ENCODE measurements at regions not wholly inside any gene's neighbourhood (a gene's known extent, or its start where the extent isn't known, plus 50 kb on each side); places are given as distances from the start of the nearest gene placed in this dataset.

GRCh38 chr5:12974856-12975255, 969.6 kb downstream of the DNAH5 start:
- TF ChIP-seq POLR2AphosphoS5 (IDR thresholded peaks at IDR 0.05) (no peak), POLR2A (IDR thresholded peaks at IDR 0.05) (no peak)
- TF ChIP-seq, protein P1, sequence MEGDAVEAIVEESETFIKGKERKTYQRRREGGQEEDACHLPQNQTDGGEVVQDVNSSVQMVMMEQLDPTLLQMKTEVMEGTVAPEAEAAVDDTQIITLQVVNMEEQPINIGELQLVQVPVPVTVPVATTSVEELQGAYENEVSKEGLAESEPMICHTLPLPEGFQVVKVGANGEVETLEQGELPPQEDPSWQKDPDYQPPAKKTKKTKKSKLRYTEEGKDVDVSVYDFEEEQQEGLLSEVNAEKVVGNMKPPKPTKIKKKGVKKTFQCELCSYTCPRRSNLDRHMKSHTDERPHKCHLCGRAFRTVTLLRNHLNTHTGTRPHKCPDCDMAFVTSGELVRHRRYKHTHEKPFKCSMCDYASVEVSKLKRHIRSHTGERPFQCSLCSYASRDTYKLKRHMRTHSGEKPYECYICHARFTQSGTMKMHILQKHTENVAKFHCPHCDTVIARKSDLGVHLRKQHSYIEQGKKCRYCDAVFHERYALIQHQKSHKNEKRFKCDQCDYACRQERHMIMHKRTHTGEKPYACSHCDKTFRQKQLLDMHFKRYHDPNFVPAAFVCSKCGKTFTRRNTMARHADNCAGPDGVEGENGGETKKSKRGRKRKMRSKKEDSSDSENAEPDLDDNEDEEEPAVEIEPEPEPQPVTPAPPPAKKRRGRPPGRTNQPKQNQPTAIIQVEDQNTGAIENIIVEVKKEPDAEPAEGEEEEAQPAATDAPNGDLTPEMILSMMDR (IDR thresholded peaks at IDR 0.05 in 8 of 11, conservative IDR thresholded peaks at IDR 0.05 in 3 of 11), result no peak

GRCh38 chr5:12965804-12966203, 978.7 kb downstream of the DNAH5 start:
- no peak for DNase-seq
- Histone ChIP-seq H3K27ac (no peak overlapping the region), H3K27me3 (replicated peaks in 1 of 7) (no peaks in the 10 kb centered on the region), H3K36me3 (no peaks in the 10 kb centered on the region), H3K9me3 (peaks cover 0 to 15% (median 2%) of the 10 kb centered on the region in 8 donors), H3K4me3 (no peak overlapping the region), H3K4me1 (no peaks in the 10 kb centered on the region)
- intact Hi-C loops (cut with DNase I; ENCODE audit: low total_unique reads), result no loop called here
- no peak for TF ChIP-seq POLR2A (IDR thresholded peaks at IDR 0.05)
- TF ChIP-seq POLR2AphosphoS5 (IDR thresholded peaks at IDR 0.05), result no peak
- TF ChIP-seq, protein P1 (IDR thresholded peaks at IDR 0.05 in 8 of 11, conservative IDR thresholded peaks at IDR 0.05 in 3 of 11), result no peak
- 87 to 92% (median 88%) methylated on average over 4 of the region's 4 CpGs for WGBS, 5 donors

More at GRCh38 chr5:12974856-12975255, 969.6 kb downstream of the DNAH5 start:
- no peak for DNase-seq
- H3K27me3 ChIP-seq (replicated peaks in 1 of 7), result no peaks in the 10 kb centered on the region
- peaks cover 0 to 6% (median 0%) of the 10 kb centered on the region in 8 donors for H3K9me3 ChIP-seq
- H3K36me3 ChIP-seq, result no peaks in the 10 kb centered on the region
- H3K27ac ChIP-seq, result no peak overlapping the region
- intact Hi-C loops (cut with DNase I; ENCODE audit: low total_unique reads), result no loop called here
- H3K4me3 ChIP-seq, result no peak overlapping the region
- H3K4me1 ChIP-seq, result no peaks in the 10 kb centered on the region
- WGBS, 5 donors, result 34 to 56% (median 37%) methylated on average over 3 of the region's 3 CpGs

GRCh38 chr5:12959713-12960112, 984.8 kb downstream of the DNAH5 start:
- no peak for DNase-seq
- intact Hi-C loops (cut with DNase I; ENCODE audit: low total_unique reads), result no loop called here
- H3K27ac ChIP-seq, result no peak overlapping the region
- TF ChIP-seq POLR2AphosphoS5 (IDR thresholded peaks at IDR 0.05), result no peak
- TF ChIP-seq, protein P1 (IDR thresholded peaks at IDR 0.05 in 8 of 11, conservative IDR thresholded peaks at IDR 0.05 in 3 of 11), result no peak
- TF ChIP-seq POLR2A (IDR thresholded peaks at IDR 0.05), result no peak
- no peaks in the 10 kb centered on the region for H3K36me3 ChIP-seq
- 69 to 86% (median 81%) methylated on average over 1 of the region's 1 CpG for WGBS, 5 donors
- no peak overlapping the region for H3K4me3 ChIP-seq
- H3K27me3 ChIP-seq (replicated peaks in 1 of 7), result no peaks in the 10 kb centered on the region
- H3K9me3 ChIP-seq, result peaks cover 0 to 5% (median 0%) of the 10 kb centered on the region in 8 donors
- H3K4me1 ChIP-seq, result no peaks in the 10 kb centered on the region

GRCh38 chr5:12952409-12952808, 992.1 kb downstream of the DNAH5 start:
- no peak overlapping the region for H3K4me3 ChIP-seq
- H3K4me1 ChIP-seq, result no peaks in the 10 kb centered on the region
- TF ChIP-seq POLR2AphosphoS5 (IDR thresholded peaks at IDR 0.05), result no peak
- TF ChIP-seq, protein P1 (IDR thresholded peaks at IDR 0.05 in 8 of 11, conservative IDR thresholded peaks at IDR 0.05 in 3 of 11), result no peak
- no peak for TF ChIP-seq POLR2A (IDR thresholded peaks at IDR 0.05)
- no peak for DNase-seq
- no peaks in the 10 kb centered on the region for H3K36me3 ChIP-seq
- 38 to 45% (median 44%) methylated on average over 2 of the region's 2 CpGs for WGBS, 5 donors
- H3K9me3 ChIP-seq, result peaks cover 0 to 10% (median 0%) of the 10 kb centered on the region in 8 donors
- intact Hi-C loops (cut with DNase I; ENCODE audit: low total_unique reads), result no loop called here
- no peaks in the 10 kb centered on the region for H3K27me3 ChIP-seq (replicated peaks in 1 of 7)
- no peak overlapping the region for H3K27ac ChIP-seq
